ENCODE measurements at regions not wholly inside any gene's neighbourhood (a gene's known extent, or its start where the extent isn't known, plus 50 kb on each side); places are given as distances from the start of the nearest gene placed in this dataset.

GRCh38 chrX:120016068-120016441 is 61.4 kb downstream of the RHOXF2B start:
- peak overlapping the region; percentile 75 for H3K4me3 Mint-ChIP-seq
- Histone ChIP-seq H3K9me3 (ENCODE audit: control extremely low read depth in 1 of 3, control insufficient read depth in 2 of 3, insufficient read depth in 1 of 3, low read length in 2 of 3) (no peaks in the 10 kb centered on the region), H2AFZ (ENCODE audit: insufficient read depth, low read depth, low read length, poor library complexity, severe bottlenecking) (peak overlapping the region; percentile 42), H3K4me1 (ENCODE audit: control insufficient read depth in 2 of 2, insufficient read depth in 2 of 2, low read length in 2 of 2) (peaks cover 9 to 19% of the 10 kb centered on the region in 2 donors), H3K79me2 (ENCODE audit: control insufficient read depth, insufficient read depth, low read length) (no peaks in the 10 kb centered on the region), H3K36me3 (replicated peaks in 1 of 2; ENCODE audit: control extremely low read depth in 1 of 2, control insufficient read depth in 1 of 2, extremely low read depth in 1 of 2, insufficient read depth in 2 of 2, low read length in 1 of 2) (no peaks in the 10 kb centered on the region), H4K20me1 (ENCODE audit: control insufficient read depth, insufficient read depth, low read length, poor library complexity, severe bottlenecking) (no peaks in the 10 kb centered on the region), H3K9ac (ENCODE audit: low read length) (no peak overlapping the region), H3K27ac (ENCODE audit: low read length in 2 of 2) (no peak overlapping the region), H3K27me3 (replicated peaks in 1 of 4; ENCODE audit: control extremely low read depth in 1 of 4, control insufficient read depth in 3 of 4, insufficient read depth in 4 of 4, low read length in 3 of 4) (peaks cover 0 to 36% (median 27%) of the 10 kb centered on the region in 4 experiments), H3K4me2 (replicated peaks; ENCODE audit: low read depth, low read length, poor library complexity, severe bottlenecking) (peak overlapping the region; percentile 75), H3K4me3 (ENCODE audit: control extremely low read depth in 1 of 5, extremely low read depth in 1 of 5, insufficient read depth in 1 of 5, low read depth in 2 of 5, low read length in 4 of 5) (peak overlapping the region in 4 of 5 experiments; percentile 4 to 46 (median 26))
- no peak for ATAC-seq (ENCODE audit: low read depth)
- H3K4me1 Mint-ChIP-seq: peaks cover 17% of the 10 kb centered on the region
- 14% methylated on average over 9 of the region's 11 CpGs for WGBS (ENCODE audit: insufficient coverage)
- TF ChIP-seq CTCF (IDR thresholded peaks at IDR 0.05) (no peak), EZH2 (IDR thresholded peaks at IDR 0.05; ENCODE audit: borderline replicate concordance, insufficient read depth, low read depth, low read length, poor library complexity, severe bottlenecking) (no peak)
- no peak for DNase-seq
- CTCF ChIA-PET: no interaction called here
- intact Hi-C loops (cut with micrococcal nuclease): no loop called here
- H3K27ac Mint-ChIP-seq: no peak overlapping the region
- POLR2A ChIA-PET: no interaction called here
- no peaks in the 10 kb centered on the region for H3K9me3 Mint-ChIP-seq (ENCODE audit: insufficient read depth)
- H3K27me3 Mint-ChIP-seq: peaks cover 26% of the 10 kb centered on the region

DNA sequence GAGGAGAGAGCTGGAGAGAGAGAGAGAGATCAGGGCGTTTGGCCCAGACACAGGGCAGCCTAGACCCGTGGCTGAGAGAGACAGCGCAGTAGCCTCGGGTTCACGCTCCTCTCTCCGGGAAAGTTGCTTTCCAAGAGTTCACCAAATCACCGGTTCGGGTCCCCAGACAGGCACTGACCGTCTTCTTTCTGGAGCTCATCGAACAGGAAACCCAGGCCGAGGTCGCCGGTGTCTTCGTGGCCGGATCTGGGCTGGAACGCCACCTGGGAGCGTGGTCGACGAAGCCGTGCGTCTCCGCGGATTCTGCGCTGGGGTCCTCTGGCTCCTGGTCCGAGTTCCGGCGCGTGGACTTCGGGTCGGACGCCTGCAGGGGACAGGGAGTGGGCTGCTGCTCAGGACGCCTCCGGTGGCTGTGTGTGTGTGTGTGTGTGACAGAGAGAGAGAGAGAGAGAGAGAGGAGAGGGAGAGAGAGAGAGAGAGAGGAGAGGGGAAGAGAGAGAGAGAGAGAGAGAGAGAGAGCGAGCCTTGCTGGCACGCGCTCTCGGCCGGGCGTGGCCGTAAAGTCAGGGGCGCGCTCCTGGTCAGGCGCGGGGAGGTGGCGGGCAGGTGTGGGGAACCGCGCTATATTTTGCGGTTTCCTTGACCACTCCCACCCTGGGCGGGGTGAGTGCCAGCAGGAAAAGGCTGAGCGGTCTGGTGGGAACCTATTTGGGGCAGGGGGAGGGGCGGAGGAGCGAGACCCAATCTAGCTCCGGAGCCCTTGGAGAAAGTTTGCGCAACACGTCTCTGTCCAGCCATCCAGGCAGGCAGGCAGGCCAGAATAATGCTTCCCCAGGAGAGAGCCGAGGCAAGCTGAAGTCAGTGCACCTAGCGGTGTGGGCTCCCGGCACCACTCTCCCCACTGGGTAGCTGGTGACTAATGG is 62.1 kb downstream of the RHOXF2B start:
- H3K9ac ChIP-seq (ENCODE audit: low read length): peak overlapping the region; percentile 49
- H3K4me2 ChIP-seq (replicated peaks; ENCODE audit: low read depth, low read length, poor library complexity, severe bottlenecking): peak overlapping the region; percentile 75
- no peak overlapping the region for H3K27ac ChIP-seq (ENCODE audit: low read length in 2 of 2)
- peaks cover 0 to 36% (median 27%) of the 10 kb centered on the region in 4 experiments for H3K27me3 ChIP-seq (replicated peaks in 1 of 4; ENCODE audit: control extremely low read depth in 1 of 4, control insufficient read depth in 3 of 4, insufficient read depth in 4 of 4, low read length in 3 of 4)
- 2% methylated on average over 18 of the region's 58 CpGs for WGBS (ENCODE audit: insufficient coverage)
- H3K36me3 ChIP-seq (replicated peaks in 1 of 2; ENCODE audit: control extremely low read depth in 1 of 2, control insufficient read depth in 1 of 2, extremely low read depth in 1 of 2, insufficient read depth in 2 of 2, low read length in 1 of 2): no peaks in the 10 kb centered on the region
- no peaks in the 10 kb centered on the region for H3K9me3 Mint-ChIP-seq (ENCODE audit: insufficient read depth)
- intact Hi-C loops (cut with micrococcal nuclease): no loop called here
- peak overlapping the region; percentile 37 for H3K27ac Mint-ChIP-seq
- CTCF ChIA-PET: no interaction called here
- no peaks in the 10 kb centered on the region for H3K9me3 ChIP-seq (ENCODE audit: control extremely low read depth in 1 of 3, control insufficient read depth in 2 of 3, insufficient read depth in 1 of 3, low read length in 2 of 3)
- DNase-seq (peak; percentile 29), ATAC-seq (ENCODE audit: low read depth) (no peak)
- H3K79me2 ChIP-seq (ENCODE audit: control insufficient read depth, insufficient read depth, low read length): no peaks in the 10 kb centered on the region
- peak overlapping the region in 4 of 5 experiments; percentile 4 to 46 (median 26) for H3K4me3 ChIP-seq (ENCODE audit: control extremely low read depth in 1 of 5, extremely low read depth in 1 of 5, insufficient read depth in 1 of 5, low read depth in 2 of 5, low read length in 4 of 5)
- peak overlapping the region; percentile 52 for H2AFZ ChIP-seq (ENCODE audit: insufficient read depth, low read depth, low read length, poor library complexity, severe bottlenecking)
- peaks cover 27% of the 10 kb centered on the region for H3K27me3 Mint-ChIP-seq
- TF ChIP-seq CTCF (IDR thresholded peaks at IDR 0.05) (no peak), EZH2 (IDR thresholded peaks at IDR 0.05; ENCODE audit: borderline replicate concordance, insufficient read depth, low read depth, low read length, poor library complexity, severe bottlenecking) (no peak)
- H3K4me1 Mint-ChIP-seq: peaks cover 17% of the 10 kb centered on the region
- POLR2A ChIA-PET: no interaction called here
- H3K4me3 Mint-ChIP-seq: peak overlapping the region; percentile 75
- H3K4me1 ChIP-seq (ENCODE audit: control insufficient read depth in 2 of 2, insufficient read depth in 2 of 2, low read length in 2 of 2): peaks cover 9 to 19% of the 10 kb centered on the region in 2 donors
- H4K20me1 ChIP-seq (ENCODE audit: control insufficient read depth, insufficient read depth, low read length, poor library complexity, severe bottlenecking): no peaks in the 10 kb centered on the region

Measured in B cell (primary cell).